HepG2 (cell line): ENCODE measurements at regions not wholly inside any gene's neighbourhood (a gene's known extent, or its start where the extent isn't known, plus 50 kb on each side); places are given as distances from the start of the nearest gene placed in this dataset.

ENCODE experiments used
- EHMT2 ChIP-seq: fragments of 200-600 bp; sonication (generic); IDR thresholded peaks from 2 replicates; pipeline ENCODE4 v1.7.0; 2017; ENCODE audit warnings: antibody characterized with exemption, low read depth, low read length, borderline replicate concordance
- MXI1 ChIP-seq: IDR thresholded peaks from 3 replicates; pipeline ENCODE4 v1.6.1; 2012; ENCODE audit warnings: low read depth, low read length, inconsistent platforms, borderline replicate concordance
- NR2F2 ChIP-seq: IDR thresholded peaks from 2 replicates; pipeline ENCODE4 v1.6.1; 2012; ENCODE audit warnings: low read depth, inconsistent platforms, borderline replicate concordance
- RAD21 ChIP-seq: fragments of 450-650 bp; formaldehyde crosslinking; IDR thresholded peaks from 2 replicates; pipeline ENCODE4 v1.5.0; 2020; ENCODE audit warnings: mild to moderate bottlenecking
- ZNF143 ChIP-seq: sonication (generic); formaldehyde crosslinking; IDR thresholded peaks from 2 replicates; pipeline ENCODE4 v1.4.0; 2020; ENCODE audit warnings: missing genetic modification reagents
- ZNF326 ChIP-seq: sonication (generic); formaldehyde crosslinking; IDR thresholded peaks from 2 replicates; pipeline ENCODE4 v1.4.0; 2020; ENCODE audit warnings: missing genetic modification reagents, borderline replicate concordance
- ZNF331 ChIP-seq: sonication (generic); formaldehyde crosslinking; IDR thresholded peaks from 2 replicates; pipeline ENCODE4 v1.4.0; 2020; ENCODE audit warnings: missing genetic modification reagents
- TF ChIP-seq, protein P1 (sequence below): sonication (generic); formaldehyde crosslinking; IDR thresholded peaks from 2 replicates; pipeline ENCODE4 v1.5.0; 2020; ENCODE audit warnings: mild to moderate bottlenecking, missing genetic modification reagents, moderate library complexity
- TF ChIP-seq, protein P2 (sequence below): sonication (generic); formaldehyde crosslinking; IDR thresholded peaks from 2 replicates; pipeline ENCODE4 v1.4.0; 2020; ENCODE audit warnings: missing genetic modification reagents, mild to moderate bottlenecking, borderline replicate concordance
- TF ChIP-seq, protein P3 (sequence below): sonication (generic); formaldehyde crosslinking; IDR thresholded peaks from 2 replicates; pipeline ENCODE4 v1.5.1; 2020; ENCODE audit warnings: missing genetic modification reagents, mild to moderate bottlenecking, borderline replicate concordance
- TF ChIP-seq, protein P4 (sequence below): sonication (generic); formaldehyde crosslinking; IDR thresholded peaks from 2 replicates; pipeline ENCODE4 v1.4.0; 2020; ENCODE audit warnings: missing genetic modification reagents, borderline replicate concordance

DNA sequence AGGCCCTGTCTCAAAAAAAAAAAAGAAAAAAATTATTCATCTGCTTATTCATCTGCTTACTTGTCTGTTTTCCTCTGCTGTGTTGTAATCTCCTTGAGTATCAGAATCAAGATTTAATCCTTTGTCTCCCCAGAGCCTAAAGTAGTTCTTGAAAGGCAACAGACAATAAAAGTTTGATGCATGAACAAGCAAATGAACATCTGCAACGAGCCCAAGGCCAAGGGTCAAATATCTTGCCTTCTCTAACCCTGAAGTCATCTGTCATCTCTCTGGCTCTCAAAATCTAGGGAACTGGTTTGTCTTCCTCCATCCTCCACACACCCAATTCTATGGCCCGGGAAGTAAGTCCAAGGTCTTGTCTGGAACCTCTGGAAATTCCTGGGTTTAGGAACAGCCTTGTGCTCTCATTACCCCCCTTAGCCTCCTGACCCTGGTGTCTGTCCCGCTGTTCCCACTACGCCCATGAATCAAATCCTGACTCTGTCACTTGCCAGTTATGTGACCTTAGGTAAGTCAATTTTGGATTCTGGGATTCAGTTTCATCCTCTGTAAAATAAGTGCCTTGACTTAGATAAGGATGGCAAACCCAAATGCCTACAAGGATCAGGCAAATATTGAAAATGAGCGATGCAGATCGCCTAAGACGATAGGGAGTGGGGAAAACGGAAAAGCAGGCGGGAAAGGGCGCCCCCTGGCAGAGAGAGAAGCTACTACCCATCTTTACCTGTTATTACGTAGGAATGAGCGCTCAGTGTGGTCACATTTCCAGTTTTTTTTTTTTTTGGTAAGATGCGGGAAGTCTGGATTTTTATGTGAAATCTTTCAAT, 102.7 kb upstream of the DHX15 start:
- TF ChIP-seq, protein P1, sequence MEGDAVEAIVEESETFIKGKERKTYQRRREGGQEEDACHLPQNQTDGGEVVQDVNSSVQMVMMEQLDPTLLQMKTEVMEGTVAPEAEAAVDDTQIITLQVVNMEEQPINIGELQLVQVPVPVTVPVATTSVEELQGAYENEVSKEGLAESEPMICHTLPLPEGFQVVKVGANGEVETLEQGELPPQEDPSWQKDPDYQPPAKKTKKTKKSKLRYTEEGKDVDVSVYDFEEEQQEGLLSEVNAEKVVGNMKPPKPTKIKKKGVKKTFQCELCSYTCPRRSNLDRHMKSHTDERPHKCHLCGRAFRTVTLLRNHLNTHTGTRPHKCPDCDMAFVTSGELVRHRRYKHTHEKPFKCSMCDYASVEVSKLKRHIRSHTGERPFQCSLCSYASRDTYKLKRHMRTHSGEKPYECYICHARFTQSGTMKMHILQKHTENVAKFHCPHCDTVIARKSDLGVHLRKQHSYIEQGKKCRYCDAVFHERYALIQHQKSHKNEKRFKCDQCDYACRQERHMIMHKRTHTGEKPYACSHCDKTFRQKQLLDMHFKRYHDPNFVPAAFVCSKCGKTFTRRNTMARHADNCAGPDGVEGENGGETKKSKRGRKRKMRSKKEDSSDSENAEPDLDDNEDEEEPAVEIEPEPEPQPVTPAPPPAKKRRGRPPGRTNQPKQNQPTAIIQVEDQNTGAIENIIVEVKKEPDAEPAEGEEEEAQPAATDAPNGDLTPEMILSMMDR (CRISPR knock-in tag): peak; percentile 73
- TF ChIP-seq RAD21 (CRISPR knock-in tag) (no peak), MXI1 (no peak), ZNF143 (CRISPR knock-in tag) (no peak), ZNF331 (CRISPR knock-in tag) (no peak), NR2F2 (no peak), EHMT2 (no peak), ZNF326 (CRISPR knock-in tag) (no peak)
- TF ChIP-seq, protein P2, sequence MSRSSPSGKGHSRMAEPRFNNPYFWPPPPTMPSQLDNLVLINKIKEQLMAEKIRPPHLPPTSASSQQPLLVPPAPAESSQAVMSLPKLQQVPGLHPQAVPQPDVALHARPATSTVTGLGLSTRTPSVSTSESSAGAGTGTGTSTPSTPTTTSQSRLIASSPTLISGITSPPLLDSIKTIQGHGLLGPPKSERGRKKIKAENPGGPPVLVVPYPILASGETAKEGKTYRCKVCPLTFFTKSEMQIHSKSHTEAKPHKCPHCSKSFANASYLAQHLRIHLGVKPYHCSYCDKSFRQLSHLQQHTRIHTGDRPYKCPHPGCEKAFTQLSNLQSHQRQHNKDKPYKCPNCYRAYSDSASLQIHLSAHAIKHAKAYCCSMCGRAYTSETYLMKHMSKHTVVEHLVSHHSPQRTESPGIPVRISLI (CRISPR knock-in tag): no peak
- TF ChIP-seq, protein P3, sequence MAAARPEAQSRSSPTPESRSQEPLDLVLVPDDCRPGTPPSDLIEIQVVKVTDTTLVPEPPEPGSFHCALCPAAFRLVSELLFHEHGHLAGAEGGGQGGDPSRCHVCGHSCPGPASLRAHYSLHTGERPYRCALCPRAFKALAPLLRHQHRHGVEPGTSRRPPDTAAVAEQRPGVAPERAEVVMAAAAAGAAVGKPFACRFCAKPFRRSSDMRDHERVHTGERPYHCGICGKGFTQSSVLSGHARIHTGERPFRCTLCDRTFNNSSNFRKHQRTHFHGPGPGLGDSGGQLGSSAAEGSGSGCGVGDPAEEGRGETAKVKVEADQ (CRISPR knock-in tag): no peak
- TF ChIP-seq, protein P4, sequence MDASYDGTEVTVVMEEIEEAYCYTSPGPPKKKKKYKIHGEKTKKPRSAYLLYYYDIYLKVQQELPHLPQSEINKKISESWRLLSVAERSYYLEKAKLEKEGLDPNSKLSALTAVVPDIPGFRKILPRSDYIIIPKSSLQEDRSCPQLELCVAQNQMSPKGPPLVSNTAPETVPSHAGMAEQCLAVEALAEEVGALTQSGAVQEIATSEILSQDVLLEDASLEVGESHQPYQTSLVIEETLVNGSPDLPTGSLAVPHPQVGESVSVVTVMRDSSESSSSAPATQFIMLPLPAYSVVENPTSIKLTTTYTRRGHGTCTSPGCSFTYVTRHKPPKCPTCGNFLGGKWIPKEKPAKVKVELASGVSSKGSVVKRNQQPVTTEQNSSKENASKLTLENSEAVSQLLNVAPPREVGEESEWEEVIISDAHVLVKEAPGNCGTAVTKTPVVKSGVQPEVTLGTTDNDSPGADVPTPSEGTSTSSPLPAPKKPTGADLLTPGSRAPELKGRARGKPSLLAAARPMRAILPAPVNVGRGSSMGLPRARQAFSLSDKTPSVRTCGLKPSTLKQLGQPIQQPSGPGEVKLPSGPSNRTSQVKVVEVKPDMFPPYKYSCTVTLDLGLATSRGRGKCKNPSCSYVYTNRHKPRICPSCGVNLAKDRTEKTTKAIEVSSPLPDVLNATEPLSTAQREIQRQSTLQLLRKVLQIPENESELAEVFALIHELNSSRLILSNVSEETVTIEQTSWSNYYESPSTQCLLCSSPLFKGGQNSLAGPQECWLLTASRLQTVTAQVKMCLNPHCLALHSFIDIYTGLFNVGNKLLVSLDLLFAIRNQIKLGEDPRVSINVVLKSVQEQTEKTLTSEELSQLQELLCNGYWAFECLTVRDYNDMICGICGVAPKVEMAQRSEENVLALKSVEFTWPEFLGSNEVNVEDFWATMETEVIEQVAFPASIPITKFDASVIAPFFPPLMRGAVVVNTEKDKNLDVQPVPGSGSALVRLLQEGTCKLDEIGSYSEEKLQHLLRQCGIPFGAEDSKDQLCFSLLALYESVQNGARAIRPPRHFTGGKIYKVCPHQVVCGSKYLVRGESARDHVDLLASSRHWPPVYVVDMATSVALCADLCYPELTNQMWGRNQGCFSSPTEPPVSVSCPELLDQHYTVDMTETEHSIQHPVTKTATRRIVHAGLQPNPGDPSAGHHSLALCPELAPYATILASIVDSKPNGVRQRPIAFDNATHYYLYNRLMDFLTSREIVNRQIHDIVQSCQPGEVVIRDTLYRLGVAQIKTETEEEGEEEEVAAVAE (CRISPR knock-in tag): no peak
